Stimulated activated effector memory CD8-positive, alpha-beta T cell treated with anti-CD3 and anti-CD28 coated beads, Interleukin-12 subunit alpha, Interleukin-12 subunit beta, amount 100 ng/mL, for 72 hours (primary cell): ENCODE measurements at regions not wholly inside any gene's neighbourhood (a gene's known extent, or its start where the extent isn't known, plus 50 kb on each side); places are given as distances from the start of the nearest gene placed in this dataset.

ENCODE experiments used
- ATAC-seq: fragments of 150-1000 bp; cut with Tn5 transposase; 2 replicates; pipeline ENCODE4 v1.10.0; 2021
- DNase-seq, 2 donors: peaks; one replicate each; pipeline ENCODE4 v3.0.0; 2021 to 2022; ENCODE audit warnings: low spot score in 2 of 2
- H3K27ac Mint-ChIP-seq: one replicate; pipeline ENCODE4 v1.8.0; 2022; ENCODE audit warnings: mild to moderate bottlenecking, mixed read lengths
- H3K36me3 Mint-ChIP-seq: one replicate; pipeline ENCODE4 v1.8.0; 2022; ENCODE audit warnings: mild to moderate bottlenecking, mixed read lengths
- H3K4me1 Mint-ChIP-seq: one replicate; pipeline ENCODE4 v1.8.0; 2022; ENCODE audit warnings: mixed read lengths
- H3K4me3 Mint-ChIP-seq: one replicate; pipeline ENCODE4 v1.8.0; 2022; ENCODE audit warnings: mild to moderate bottlenecking, mixed read lengths
- H3K9me3 Mint-ChIP-seq: one replicate; pipeline ENCODE4 v1.8.0; 2022; ENCODE audit warnings: mixed read lengths

DNA sequence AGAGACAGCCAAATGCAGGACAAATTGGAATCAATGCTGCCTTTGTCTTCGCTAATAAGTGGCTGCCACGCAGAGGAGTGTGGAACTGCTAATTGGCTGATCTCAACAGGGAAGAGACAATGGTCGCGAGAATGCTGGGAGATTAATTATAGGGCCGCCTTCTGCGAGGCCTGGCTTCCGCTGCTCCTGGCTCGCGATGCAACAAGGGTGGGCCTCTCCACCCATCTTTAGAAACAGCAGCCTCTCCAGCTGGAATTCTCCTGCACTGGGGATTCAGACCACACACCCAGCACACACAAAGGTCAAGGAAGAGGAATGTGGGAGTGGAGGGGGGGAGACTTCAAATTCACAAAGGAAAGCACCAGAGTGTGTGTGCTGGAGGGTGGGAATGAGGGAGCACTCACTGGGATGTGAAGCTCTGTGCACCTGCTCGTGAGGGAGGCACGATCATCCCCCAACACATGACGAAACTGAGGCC lies 200.7 kb upstream of the GRIK3 start:
- no peaks in the 10 kb centered on the region for H3K36me3 Mint-ChIP-seq
- H3K4me1 Mint-ChIP-seq = no peaks in the 10 kb centered on the region
- no peak overlapping the region for H3K4me3 Mint-ChIP-seq
- H3K27ac Mint-ChIP-seq = no peak overlapping the region
- DNase-seq (peak in 1 of 2 donors; percentile 18), ATAC-seq (no peak)
- H3K9me3 Mint-ChIP-seq = no peaks in the 10 kb centered on the region

DNA sequence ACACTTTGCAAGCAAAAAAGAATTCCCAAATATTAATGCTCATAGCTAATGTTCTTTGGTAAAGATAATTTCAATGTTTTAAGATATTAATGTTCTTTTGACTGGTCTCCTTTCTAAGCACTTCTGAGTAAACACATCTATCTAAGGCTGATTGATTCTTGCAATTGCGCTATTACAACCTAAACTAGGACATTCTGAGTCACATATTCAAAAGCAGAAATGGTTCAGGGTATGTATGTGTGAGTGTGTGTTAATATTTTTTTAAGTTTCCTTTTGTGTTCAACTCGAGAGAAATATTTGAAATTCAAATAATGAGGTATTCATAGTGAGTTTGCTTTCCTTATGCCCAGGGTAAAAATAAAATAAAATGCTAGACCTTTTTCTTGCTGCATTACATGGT lies 203.6 kb upstream of the GRIK3 start:
- Mint-ChIP-seq H3K4me3 (no peak overlapping the region), H3K9me3 (no peaks in the 10 kb centered on the region), H3K36me3 (no peaks in the 10 kb centered on the region), H3K27ac (no peak overlapping the region), H3K4me1 (no peaks in the 10 kb centered on the region)
- ATAC-seq (no peak), DNase-seq (no peak)

DNA sequence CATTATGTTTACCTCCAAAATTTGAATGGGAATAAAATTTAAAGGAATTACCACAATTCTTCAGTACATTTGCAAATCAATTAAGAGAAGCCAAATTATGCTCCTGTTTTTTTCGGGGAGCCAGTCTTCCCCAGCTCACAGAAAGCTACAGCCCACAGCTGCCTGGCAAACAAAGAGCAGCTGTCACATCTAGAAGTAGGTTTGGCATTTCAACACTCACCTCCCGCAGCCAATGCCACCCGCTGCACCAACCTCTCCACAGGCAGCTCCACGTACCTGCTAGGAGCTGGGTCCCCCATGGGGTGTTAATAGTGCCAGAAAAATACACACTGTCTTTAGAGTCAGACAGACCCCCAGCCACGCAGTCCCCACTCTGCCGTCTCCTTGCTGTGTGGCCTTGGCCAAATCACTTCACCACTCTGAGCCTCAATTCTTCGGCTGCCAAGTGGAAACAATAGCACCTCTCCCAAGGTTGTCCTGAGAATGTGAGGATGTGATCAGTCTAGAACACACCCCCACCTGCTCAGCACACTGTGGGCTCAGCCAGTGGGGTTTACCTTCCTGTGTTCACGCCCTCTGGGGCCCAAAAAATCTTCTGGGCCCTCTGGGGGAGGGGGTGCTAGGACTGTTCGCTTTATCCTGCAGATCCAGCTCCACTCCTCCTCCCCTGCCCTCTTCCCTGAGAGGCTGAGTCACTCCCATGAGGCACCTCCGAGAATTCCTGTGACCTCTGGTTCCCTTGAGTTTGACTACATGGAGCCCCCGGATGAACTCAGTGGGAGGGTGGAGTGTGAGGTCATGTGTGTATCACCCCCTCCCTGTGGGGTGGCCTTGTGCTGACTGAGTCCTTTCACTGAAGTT lies 204.3 kb upstream of the GRIK3 start:
- no peak overlapping the region for H3K4me3 Mint-ChIP-seq
- ATAC-seq (no peak), DNase-seq (no peak)
- H3K4me1 Mint-ChIP-seq = no peaks in the 10 kb centered on the region
- no peaks in the 10 kb centered on the region for H3K36me3 Mint-ChIP-seq
- H3K27ac Mint-ChIP-seq = no peak overlapping the region
- H3K9me3 Mint-ChIP-seq = no peaks in the 10 kb centered on the region

DNA sequence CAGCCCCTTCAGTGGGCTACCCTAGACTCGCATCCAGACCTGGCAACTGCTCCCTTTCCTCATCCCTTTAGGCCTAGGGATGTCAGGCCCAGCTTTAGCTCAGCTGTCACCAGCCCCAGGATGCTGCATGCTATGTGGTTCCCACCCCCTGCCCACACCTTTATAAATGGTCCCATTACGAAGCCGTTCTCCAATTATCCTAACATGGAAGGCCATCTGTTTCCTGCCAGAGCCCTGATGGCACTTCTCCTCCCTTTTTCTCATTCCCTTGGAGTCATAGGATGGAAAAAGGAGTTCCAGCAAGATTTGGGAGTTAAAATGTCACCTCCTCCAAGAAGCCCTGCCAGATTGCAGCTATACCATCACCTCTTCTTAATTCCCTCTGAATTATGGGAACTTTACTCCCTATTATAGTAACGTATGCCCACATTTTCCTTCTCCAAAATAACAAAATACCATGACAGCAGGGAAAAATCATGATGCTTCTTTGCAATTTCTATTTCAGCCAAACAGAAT lies 205.0 kb upstream of the GRIK3 start:
- Mint-ChIP-seq H3K4me3 (no peak overlapping the region), H3K9me3 (no peaks in the 10 kb centered on the region), H3K36me3 (no peaks in the 10 kb centered on the region), H3K4me1 (no peaks in the 10 kb centered on the region), H3K27ac (no peak overlapping the region)
- ATAC-seq = no peak
- DNase-seq = no peak

DNA sequence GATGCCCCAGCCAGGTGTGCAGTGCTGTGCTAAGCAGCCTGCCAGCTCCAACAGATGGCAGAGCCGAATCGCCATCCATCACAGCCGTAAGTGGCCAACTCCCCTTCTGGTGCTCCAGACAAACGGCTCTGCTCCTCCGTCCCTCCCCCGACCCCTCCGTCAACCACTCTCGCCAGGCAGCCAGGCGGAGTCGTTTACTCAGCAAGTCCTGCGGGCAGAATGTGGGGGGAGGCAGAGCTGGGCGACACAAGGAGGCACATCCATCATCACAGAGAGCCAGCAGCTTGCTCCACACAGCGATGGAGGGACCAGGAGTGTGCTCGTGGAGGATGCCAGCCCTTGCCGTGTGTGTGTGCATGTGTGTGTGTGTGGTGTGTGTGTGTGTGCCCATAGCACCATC lies 206.6 kb upstream of the GRIK3 start:
- DNase-seq (no peak), ATAC-seq (no peak)
- H3K9me3 Mint-ChIP-seq = no peaks in the 10 kb centered on the region
- no peak overlapping the region for H3K4me3 Mint-ChIP-seq
- H3K36me3 Mint-ChIP-seq = no peaks in the 10 kb centered on the region
- no peaks in the 10 kb centered on the region for H3K4me1 Mint-ChIP-seq
- no peak overlapping the region for H3K27ac Mint-ChIP-seq

DNA sequence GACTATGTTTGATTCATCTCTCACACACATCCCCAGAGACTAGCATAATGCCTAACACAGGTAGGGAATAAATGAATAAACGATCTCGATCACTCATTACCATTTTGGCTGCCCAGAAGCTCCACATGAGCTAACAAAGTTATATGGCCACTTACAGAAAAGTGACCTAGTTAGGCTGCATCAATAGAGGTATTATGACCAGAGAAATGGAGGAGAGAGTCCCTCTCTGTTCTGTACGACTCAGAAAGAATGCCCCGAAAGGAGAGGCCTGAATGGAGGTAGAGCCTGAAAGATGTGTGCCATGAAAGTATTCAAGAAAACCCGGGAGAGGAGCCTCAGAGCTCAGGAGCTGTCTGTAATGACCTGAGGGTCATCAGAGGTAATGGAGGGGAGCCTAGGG lies 208.2 kb upstream of the GRIK3 start:
- no peak overlapping the region for H3K4me3 Mint-ChIP-seq
- no peaks in the 10 kb centered on the region for H3K36me3 Mint-ChIP-seq
- ATAC-seq = no peak
- DNase-seq = no peak
- no peaks in the 10 kb centered on the region for H3K9me3 Mint-ChIP-seq
- no peaks in the 10 kb centered on the region for H3K4me1 Mint-ChIP-seq
- no peak overlapping the region for H3K27ac Mint-ChIP-seq

DNA sequence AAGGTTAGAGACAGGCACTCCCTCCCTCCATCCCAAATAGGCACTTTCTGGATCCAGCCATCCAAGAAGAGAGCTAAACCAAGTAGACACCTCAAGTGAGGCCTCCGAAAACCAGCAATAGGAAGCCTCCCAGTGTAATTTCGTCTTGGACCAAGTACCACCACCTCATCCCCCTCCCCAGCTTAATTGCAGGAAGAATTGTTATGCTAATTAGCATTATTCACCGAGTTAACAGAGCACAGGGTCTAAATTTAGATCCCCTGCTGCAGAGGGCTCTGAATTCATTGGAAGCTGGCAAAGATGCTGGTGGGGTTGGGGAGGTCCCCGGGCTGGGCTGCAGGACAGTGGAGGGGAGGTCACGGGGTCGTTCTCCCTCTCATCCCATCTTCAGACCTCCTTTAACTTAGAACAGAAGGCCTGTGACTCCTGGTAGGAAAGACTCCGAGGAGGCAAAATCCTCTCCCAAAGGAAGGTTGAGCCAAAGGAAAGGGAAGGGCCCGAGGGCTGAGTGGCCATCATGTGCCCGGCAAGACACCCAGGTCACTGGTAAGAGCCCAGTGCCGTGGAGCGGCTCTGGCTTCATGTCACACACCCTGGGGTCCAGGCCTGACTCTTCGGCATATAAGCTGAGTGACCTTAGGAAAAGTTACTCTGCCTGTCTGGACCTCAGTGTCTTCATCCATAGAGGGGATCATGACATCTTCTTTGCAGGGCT lies 209.2 kb upstream of the GRIK3 start:
- Mint-ChIP-seq H3K36me3 (no peaks in the 10 kb centered on the region), H3K4me3 (no peak overlapping the region), H3K27ac (no peak overlapping the region), H3K9me3 (no peaks in the 10 kb centered on the region), H3K4me1 (no peaks in the 10 kb centered on the region)
- ATAC-seq (no peak), DNase-seq (no peak)

DNA sequence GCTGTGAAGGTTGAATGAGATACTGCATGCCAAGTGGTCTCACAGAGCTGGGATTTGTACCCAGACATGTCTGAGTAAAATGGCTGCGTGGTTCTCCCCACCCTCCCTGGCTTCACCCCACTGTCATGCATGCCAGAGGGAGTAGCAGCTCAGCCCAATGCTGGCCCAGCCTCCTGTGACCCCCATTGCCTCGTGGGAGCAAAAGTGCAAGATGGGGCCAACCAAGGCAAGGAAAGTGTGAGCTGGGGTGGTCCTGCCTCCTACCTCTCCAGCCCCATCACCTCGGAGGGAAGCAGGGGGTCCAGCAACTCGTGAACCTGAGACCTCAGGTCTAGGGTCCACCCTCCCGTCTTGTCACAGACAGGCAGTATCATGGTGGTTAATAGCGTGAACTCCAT lies 209.8 kb upstream of the GRIK3 start:
- no peak overlapping the region for H3K27ac Mint-ChIP-seq
- no peak for ATAC-seq

DNA sequence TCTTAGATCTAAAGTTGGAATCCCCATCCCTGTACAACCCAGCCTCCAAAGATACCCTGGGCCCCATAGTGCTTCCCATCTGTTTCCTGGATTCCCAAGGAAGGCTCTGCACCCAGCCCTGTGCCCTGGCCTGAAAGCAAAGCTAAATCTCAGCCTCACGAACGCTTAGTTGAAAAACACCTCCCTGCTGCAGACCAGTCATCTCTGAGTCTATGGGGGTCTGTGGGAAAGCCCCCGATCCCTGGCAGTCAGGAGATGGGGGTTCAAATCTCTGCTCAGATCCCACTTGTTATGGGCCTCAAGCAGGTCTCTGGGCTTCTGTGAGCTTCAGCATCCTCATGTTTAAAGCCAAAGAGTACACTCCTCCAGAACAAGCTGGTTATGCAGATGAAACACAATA lies 210.5 kb upstream of the GRIK3 start:
- Mint-ChIP-seq H3K4me1 (no peaks in the 10 kb centered on the region), H3K27ac (no peak overlapping the region), H3K9me3 (no peaks in the 10 kb centered on the region), H3K4me3 (no peak overlapping the region), H3K36me3 (no peaks in the 10 kb centered on the region)
- ATAC-seq (no peak), DNase-seq (no peak)

More for the DNA sequence above, 209.8 kb upstream of the GRIK3 start:
- Mint-ChIP-seq H3K4me1 (no peaks in the 10 kb centered on the region), H3K9me3 (no peaks in the 10 kb centered on the region), H3K4me3 (no peak overlapping the region), H3K36me3 (no peaks in the 10 kb centered on the region)
- DNase-seq = no peak

DNA sequence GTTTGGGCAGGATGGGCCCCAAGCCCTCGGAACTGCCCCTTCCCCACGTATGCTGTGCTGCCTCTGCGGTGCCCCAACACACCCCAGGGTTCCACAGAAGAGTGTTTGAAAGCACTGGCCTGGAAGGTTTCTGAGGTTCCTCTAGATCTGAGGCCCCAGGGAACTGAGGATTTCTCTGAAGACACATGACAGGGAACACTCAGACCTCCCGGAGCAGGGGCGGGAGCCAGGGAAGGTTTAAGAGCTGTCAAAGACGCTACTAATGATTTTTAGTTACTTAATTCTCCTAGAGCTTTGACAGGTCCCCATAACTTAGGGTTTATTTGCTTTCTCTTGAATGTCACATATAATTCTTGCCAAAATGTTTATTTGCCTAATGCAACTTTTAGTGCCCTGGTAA lies 212.3 kb upstream of the GRIK3 start:
- no peak overlapping the region for H3K27ac Mint-ChIP-seq

DNA sequence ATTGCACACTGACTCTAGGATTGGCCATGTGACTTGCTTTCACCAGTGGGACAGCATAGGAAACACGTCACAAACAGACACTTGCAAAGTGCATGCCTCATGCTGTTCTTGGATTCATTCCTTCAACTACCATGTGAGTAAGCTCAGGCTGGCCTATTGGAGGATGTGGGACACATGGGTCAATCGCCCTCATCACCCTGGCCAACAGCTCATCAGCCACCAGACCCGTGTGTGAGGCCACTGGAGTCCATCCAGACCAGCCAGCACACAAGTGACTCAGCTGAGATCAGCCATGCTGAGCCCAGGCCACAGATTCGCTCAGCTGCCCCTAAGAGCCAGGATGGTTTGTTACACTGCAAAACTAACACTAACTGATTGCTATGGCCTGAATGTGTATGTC lies 216.1 kb upstream of the GRIK3 start:
- Mint-ChIP-seq H3K4me3 (no peak overlapping the region), H3K36me3 (no peaks in the 10 kb centered on the region), H3K27ac (no peak overlapping the region), H3K9me3 (no peaks in the 10 kb centered on the region), H3K4me1 (no peaks in the 10 kb centered on the region)
- ATAC-seq (no peak), DNase-seq (no peak)

More for the DNA sequence above, 212.3 kb upstream of the GRIK3 start:
- H3K36me3 Mint-ChIP-seq = no peaks in the 10 kb centered on the region
- DNase-seq = no peak
- ATAC-seq = no peak
- H3K9me3 Mint-ChIP-seq = no peaks in the 10 kb centered on the region
- H3K4me3 Mint-ChIP-seq = no peak overlapping the region
- no peaks in the 10 kb centered on the region for H3K4me1 Mint-ChIP-seq

DNA sequence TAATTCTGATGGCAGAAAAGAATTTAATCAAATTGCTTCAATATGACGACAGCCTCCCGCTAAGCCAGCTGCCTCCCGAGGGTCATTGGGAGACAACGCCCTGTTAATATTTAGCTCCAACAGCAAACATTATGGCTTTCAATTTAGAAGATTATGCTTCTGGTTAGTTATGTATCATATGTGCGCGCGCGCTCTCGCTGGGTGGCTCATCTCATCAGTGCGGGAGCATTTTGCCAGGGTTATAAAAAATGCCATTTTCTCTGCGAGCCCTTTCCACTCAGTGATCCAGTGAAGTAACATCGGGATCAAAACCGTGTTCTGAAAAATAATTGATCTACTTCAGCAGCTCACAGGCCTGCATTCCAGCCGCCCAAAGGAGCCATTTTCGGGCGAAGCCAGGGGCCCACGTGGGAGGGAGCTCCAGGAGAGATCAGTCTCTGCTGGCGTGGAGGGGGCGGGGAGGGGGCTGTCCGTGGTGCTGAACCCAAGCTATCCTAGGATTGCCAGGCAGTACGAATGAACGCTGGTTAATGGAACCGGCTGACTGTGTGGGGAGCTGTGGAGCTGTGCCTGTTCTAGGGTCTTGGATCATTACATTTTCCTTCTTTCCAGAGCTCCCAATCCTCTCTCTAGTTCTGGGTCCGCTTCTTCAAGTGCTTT lies 219.1 kb upstream of the ZC3H12A start:
- H3K27ac Mint-ChIP-seq = no peak overlapping the region

DNA sequence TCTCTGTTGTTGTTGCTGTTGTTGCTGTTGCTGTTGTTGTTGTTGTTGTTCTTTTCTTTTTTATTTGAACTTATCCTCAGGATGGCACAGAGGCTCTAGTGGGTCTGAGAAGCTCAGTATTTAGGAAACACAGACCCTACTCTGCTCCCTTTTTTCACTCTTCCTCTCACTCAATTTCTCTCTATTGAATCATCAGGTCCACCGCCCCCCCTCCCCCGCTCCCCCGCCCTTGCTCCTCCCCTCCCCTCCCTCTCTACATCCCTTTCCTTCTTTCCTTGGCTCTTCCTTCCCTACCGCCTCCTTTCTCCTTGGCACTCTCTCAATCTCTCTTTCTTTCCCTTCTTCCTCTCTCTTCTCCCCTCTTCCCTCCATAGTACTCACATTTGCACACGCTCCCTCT lies 218.5 kb upstream of the ZC3H12A start:
- Mint-ChIP-seq H3K9me3 (peaks cover 3% of the 10 kb centered on the region), H3K4me3 (no peak overlapping the region), H3K4me1 (no peaks in the 10 kb centered on the region), H3K27ac (no peak overlapping the region), H3K36me3 (no peaks in the 10 kb centered on the region)
- DNase-seq = no peak
- no peak for ATAC-seq

More for the DNA sequence above, 219.1 kb upstream of the ZC3H12A start:
- no peaks in the 10 kb centered on the region for H3K36me3 Mint-ChIP-seq
- ATAC-seq (no peak), DNase-seq (no peak)
- no peaks in the 10 kb centered on the region for H3K4me1 Mint-ChIP-seq
- no peak overlapping the region for H3K4me3 Mint-ChIP-seq
- peaks cover 3% of the 10 kb centered on the region for H3K9me3 Mint-ChIP-seq

DNA sequence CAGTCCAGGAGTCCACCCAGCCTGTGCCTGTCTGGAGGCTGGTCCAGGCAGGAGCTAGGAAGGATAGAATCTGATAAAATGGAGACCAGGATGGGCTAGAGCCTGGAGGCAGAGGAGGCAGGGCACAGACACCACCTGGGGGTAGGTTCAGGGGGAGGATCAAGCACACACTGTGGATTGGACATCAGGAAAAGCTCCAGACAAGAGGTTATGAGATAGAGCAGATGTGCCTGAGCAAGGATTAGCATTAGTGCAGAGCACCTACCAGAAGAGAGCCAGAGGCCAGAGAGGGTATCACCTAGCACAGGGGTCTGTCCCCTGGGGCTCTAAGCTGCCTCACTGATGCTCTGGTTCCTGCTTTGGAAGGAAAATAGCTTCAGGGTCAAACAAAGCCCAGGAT lies 216.7 kb upstream of the ZC3H12A start:
- H3K27ac Mint-ChIP-seq = no peak overlapping the region
- no peaks in the 10 kb centered on the region for H3K36me3 Mint-ChIP-seq
- ATAC-seq = no peak
- peaks cover 3% of the 10 kb centered on the region for H3K9me3 Mint-ChIP-seq
- no peak overlapping the region for H3K4me3 Mint-ChIP-seq
- H3K4me1 Mint-ChIP-seq = no peaks in the 10 kb centered on the region
- no peak for DNase-seq

DNA sequence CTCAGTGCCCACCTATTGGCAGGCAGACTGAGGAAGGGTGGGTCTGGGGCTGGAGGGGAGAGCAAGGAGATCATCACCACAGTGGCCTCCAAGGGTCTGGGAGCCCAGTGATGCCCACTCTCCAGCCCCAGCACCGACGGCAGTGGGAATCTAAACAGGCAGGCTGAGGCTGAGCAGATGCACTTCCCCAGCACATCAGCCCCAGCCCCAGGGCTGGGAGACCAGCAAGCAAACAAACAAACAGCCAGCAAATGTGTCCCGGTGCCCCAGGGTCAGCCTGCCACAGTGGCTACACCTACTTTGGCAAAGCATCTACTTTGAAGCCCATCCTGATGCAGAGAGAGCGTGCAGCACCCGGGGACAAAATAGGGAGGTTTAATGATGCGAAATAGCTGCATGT lies 216.3 kb upstream of the ZC3H12A start:
- ATAC-seq (no peak), DNase-seq (no peak)
- no peaks in the 10 kb centered on the region for H3K36me3 Mint-ChIP-seq
- H3K4me3 Mint-ChIP-seq = no peak overlapping the region
- H3K27ac Mint-ChIP-seq = no peak overlapping the region
- no peaks in the 10 kb centered on the region for H3K4me1 Mint-ChIP-seq
- peaks cover 3% of the 10 kb centered on the region for H3K9me3 Mint-ChIP-seq
